GM12878 (cell line): ENCODE measurements at regions not wholly inside any gene's neighbourhood (a gene's known extent, or its start where the extent isn't known, plus 50 kb on each side); places are given as distances from the start of the nearest gene placed in this dataset.

Source experiments
- ATAC-seq: fragments of 200-7000 bp; cut with Tn5 transposase; 3 replicates; pipeline ENCODE4 v1.9.1; 2020; ENCODE audit warnings: mild to moderate bottlenecking, moderate library complexity
- BruUV-seq: library from RNA; stranded (reverse); fragments of 400-500 nt; replicated peaks from 2 replicates; lab custom pipeline; 2021; lab: Mats Ljungman, UMichigan
- CTCF ChIA-PET: fragments of 300-600 bp; sonication (Branson Sonifier 250); formaldehyde crosslinking; extraction: SDS; loops from one replicate; lab custom pipeline; 2021; ENCODE audit warnings: inconsistent platforms; lab: Yijun Ruan, JAX
- POLR2A ChIA-PET: fragments of 350-600 bp; formaldehyde crosslinking; extraction: SDS; loops from one replicate; lab custom pipeline; 2021; ENCODE audit warnings: inconsistent platforms; lab: Charles Lee
- RAD21 ChIA-PET: fragments of 300-600 bp; sonication (Branson Sonifier 250); formaldehyde crosslinking; loops from one replicate; lab custom pipeline; 2023; ENCODE audit warnings: antibody characterized with exemption; ENCODE audit not compliant: unreplicated experiment; lab: Charles Lee
- SMC1A ChIA-PET: fragments of 300-600 bp; sonication (Branson Sonifier 250); formaldehyde crosslinking; loops from one replicate; lab custom pipeline; 2023; ENCODE audit not compliant: unreplicated experiment, uncharacterized antibody; lab: Charles Lee
- DNase-seq: peaks from one replicate; pipeline ENCODE4 v3.0.0-alpha.2; 2011; ENCODE audit warnings: low read depth, low spot score
- FAIRE-seq: peaks from 3 replicates; lab custom pipeline; 2011; peaks lifted over from hg19 to GRCh38; lab: Jason Lieb, UNC
- H2AFZ ChIP-seq: 2 replicates; pipeline ENCODE4 v1.6.0; 2011; ENCODE audit warnings: low read depth, low read length, control low read depth; ENCODE audit not compliant: control insufficient read depth
- H3K27ac ChIP-seq: 2 replicates; pipeline ENCODE4 v1.5.1; 2011; ENCODE audit warnings: control low read depth; ENCODE audit not compliant: control insufficient read depth, insufficient read depth
- H3K27me3 ChIP-seq, 2 experiments: replicated peaks in 1 of 2; 2 replicates each; pipeline versions ENCODE4 v1.6.0 to v1.6.1; 2011; ENCODE audit warnings: low read length in 1 of 2; ENCODE audit not compliant: control insufficient read depth in 2 of 2, insufficient read depth in 2 of 2
- H3K36me3 ChIP-seq, 2 experiments: 2 replicates each; pipeline ENCODE4 v1.5.1; 2011; ENCODE audit warnings: low read length in 1 of 2; ENCODE audit not compliant: control insufficient read depth in 2 of 2, insufficient read depth in 2 of 2
- H3K4me1 ChIP-seq: 2 replicates; pipeline ENCODE4 v1.6.1; 2011; ENCODE audit warnings: mild to moderate bottlenecking, low read length, moderate library complexity, mixed read lengths; ENCODE audit not compliant: control insufficient read depth, insufficient read depth
- H3K4me2 ChIP-seq: 2 replicates; pipeline ENCODE4 v1.6.0; 2011; ENCODE audit warnings: control low read depth; ENCODE audit not compliant: control insufficient read depth, insufficient read depth
- H3K4me3 ChIP-seq: fragments of 200-600 bp; sonication (generic); 2 replicates; pipeline ENCODE4 v1.5.1; 2016
- H3K79me2 ChIP-seq: 2 replicates; pipeline ENCODE4 v1.6.0; 2011; ENCODE audit warnings: low read length; ENCODE audit not compliant: control insufficient read depth, insufficient read depth
- H3K9ac ChIP-seq: 2 replicates; pipeline ENCODE4 v1.8.0; 2011; ENCODE audit warnings: low read length, control low read depth, mixed read lengths; ENCODE audit not compliant: control insufficient read depth, insufficient read depth
- H3K9me3 ChIP-seq: replicated peaks from 3 replicates; pipeline ENCODE4 v1.5.1; 2011; ENCODE audit warnings: mild to moderate bottlenecking, low read length; ENCODE audit not compliant: control insufficient read depth, insufficient read depth
- H4K20me1 ChIP-seq: 2 replicates; pipeline ENCODE4 v1.6.0; 2011; ENCODE audit not compliant: control insufficient read depth, insufficient read depth
- JUND ChIP-seq: IDR thresholded peaks from 2 replicates; pipeline ENCODE4 v1.6.1; 2012; ENCODE audit warnings: low read depth, mild to moderate bottlenecking, low read length, improper control_type of control experiment, moderate library complexity
- WRNIP1 ChIP-seq: IDR thresholded peaks from 2 replicates; pipeline ENCODE4 v1.6.1; 2011; ENCODE audit warnings: low read depth, low read length, improper control_type of control experiment, borderline replicate concordance
- ZNF592 ChIP-seq: fragments of 450-650 bp; IDR thresholded peaks from 2 replicates; pipeline ENCODE4 v1.6.1; 2017; ENCODE audit warnings: mild to moderate bottlenecking, moderate library complexity
- ZNF687 ChIP-seq: fragments of 450-650 bp; IDR thresholded peaks from 2 replicates; pipeline ENCODE4 v1.6.1; 2017; ENCODE audit warnings: mild to moderate bottlenecking, moderate library complexity
- in situ Hi-C: fragments of 300-500 bp; cut with MboI; formaldehyde crosslinking; loops from 9 replicates; pipeline ENCODE4 v1.14.3; 2018; ENCODE audit warnings: mixed read lengths
- intact Hi-C: fragments of 100-400 bp; cut with micrococcal nuclease; formaldehyde crosslinking; loops from one replicate; pipeline ENCODE4 v1.14.2; 2022; ENCODE audit not compliant: unreplicated experiment

- no peaks in the 10 kb centered on the region for H3K4me1 ChIP-seq
- intact Hi-C loops: no loop called here
- ChIA-PET CTCF (no interaction called here), RAD21 (no interaction called here), SMC1A (no interaction called here), POLR2A (no interaction called here)
- H3K4me3 ChIP-seq: no peak overlapping the region
- DNase-seq (no peak), ATAC-seq (no peak), FAIRE-seq (no peak)
- H3K36me3 ChIP-seq: no peaks in the 10 kb centered on the region
- no peaks in the 10 kb centered on the region; the same call in 2 of the 3 replicates for H3K9me3 ChIP-seq
- TF ChIP-seq WRNIP1: no peak
- TF ChIP-seq ZNF687: no peak
- TF ChIP-seq JUND: no peak
- no peak for TF ChIP-seq ZNF592
- no peaks in the 10 kb centered on the region for H3K27me3 ChIP-seq
- no peak overlapping the region for H3K4me2 ChIP-seq
- no peaks in the 10 kb centered on the region for H4K20me1 ChIP-seq
- in situ Hi-C loops: no loop called here
- no peak overlapping the region for H3K9ac ChIP-seq
- H3K27ac ChIP-seq: no peak overlapping the region
- no TSS peak for BruUV-seq
- H2AFZ ChIP-seq: no peak overlapping the region
- H3K79me2 ChIP-seq: no peaks in the 10 kb centered on the region
Measured at GRCh38 chr2:157984866-157985265, 108.7 kb upstream of the ACVR1 start.
